ENCODE measurements at regions not wholly inside any gene's neighbourhood (a gene's known extent, or its start where the extent isn't known, plus 50 kb on each side); places are given as distances from the start of the nearest gene placed in this dataset.
"Not testable (repeated sequence)": the region's sequence is repeated elsewhere in the genome, so short reads cannot be mapped to it uniquely, and the experiment has no call there.

- no peaks in the 10 kb centered on the region for H3K79me2 ChIP-seq (ENCODE audit: insufficient read depth, low read length)
- TF ChIP-seq ZFP41 (CRISPR knock-in tag; IDR thresholded peaks at IDR 0.05; ENCODE audit: borderline replicate concordance) (no peak), DRAP1 (CRISPR knock-in tag; IDR thresholded peaks at IDR 0.05) (no peak), THYN1 (CRISPR knock-in tag; IDR thresholded peaks at IDR 0.05; ENCODE audit: borderline replicate concordance, low read depth) (no peak), SALL1 (CRISPR knock-in tag; IDR thresholded peaks at IDR 0.05) (no peak), KLF6 (CRISPR knock-in tag; IDR thresholded peaks at IDR 0.05) (no peak)
- peaks cover 13 to 36% of the 10 kb centered on the region in 2 experiments; a peak in 4 of 5 replicates for H3K36me3 ChIP-seq (replicated peaks in 1 of 2; ENCODE audit: control insufficient read depth in 1 of 2, insufficient read depth in 2 of 2, low read length in 2 of 2)
- no peak overlapping the region for H3K9ac ChIP-seq (ENCODE audit: insufficient read depth, low read depth, low read length)
- ChIA-PET POLR2A (no interaction called here), CTCF (ENCODE audit: low intra/inter-chr PET ratio, low total read pairs) (no interaction called here)
- H3K9me3 ChIP-seq (ENCODE audit: low read length): no peaks in the 10 kb centered on the region
- BruUV-seq (replicated peaks): no TSS peak
- FAIRE-seq (no peak), ATAC-seq (peak; percentile 18; the same call in 1 of the 3 replicates), DNase-seq (ENCODE audit: low spot score) (no peak)
- no peaks in the 10 kb centered on the region for H4K20me1 ChIP-seq (ENCODE audit: insufficient read depth, low read length)
- no peaks in the 10 kb centered on the region for H3K27me3 ChIP-seq (ENCODE audit: control insufficient read depth in 1 of 2, insufficient read depth in 2 of 2, low read length in 2 of 2)
- no peak overlapping the region for H3K4me2 ChIP-seq (ENCODE audit: low read depth, low read length)
- in situ Hi-C loops (cut with HindIII; ENCODE audit: extremely low pct_ligation_motif_present, low pct_unique_long_range_greater_than_20kb) (no loop called here), intact Hi-C loops (cut with micrococcal nuclease; ENCODE audit: unreplicated experiment) (no loop called here)
- WGBS (ENCODE audit: low lambda C conversion rate): no CpG with 5 or more reads among the region's 2 CpGs
- no peak overlapping the region for H2AFZ ChIP-seq (ENCODE audit: low read length)
- H3K4me1 ChIP-seq (ENCODE audit: insufficient read depth, low read length): no peaks in the 10 kb centered on the region
- H3K27ac ChIP-seq (ENCODE audit: extremely low read length, insufficient read depth, low read length): no peak overlapping the region
- H3K4me3 ChIP-seq (replicated peaks in 1 of 3; ENCODE audit: insufficient read depth in 1 of 3, low read depth in 2 of 3, low read length in 3 of 3): no peak overlapping the region
Observed at GRCh38 chr22:25348391-25348790, 129.0 kb downstream of the CRYBB2 start.

- H4K20me1 ChIP-seq (ENCODE audit: insufficient read depth, low read length); ATAC-seq; POLR2A ChIA-PET; H3K27ac ChIP-seq (ENCODE audit: extremely low read length, insufficient read depth, low read length); H3K9ac ChIP-seq (ENCODE audit: insufficient read depth, low read depth, low read length); DNase-seq (ENCODE audit: low spot score); FAIRE-seq; H3K4me1 ChIP-seq (ENCODE audit: insufficient read depth, low read length); BruUV-seq (replicated peaks); intact Hi-C loops (cut with micrococcal nuclease; ENCODE audit: unreplicated experiment); H3K9me3 ChIP-seq (ENCODE audit: low read length); in situ Hi-C loops (cut with HindIII; ENCODE audit: extremely low pct_ligation_motif_present, low pct_unique_long_range_greater_than_20kb); H3K27me3 ChIP-seq (ENCODE audit: control insufficient read depth in 1 of 2, insufficient read depth in 2 of 2, low read length in 2 of 2); H2AFZ ChIP-seq (ENCODE audit: low read length); H3K79me2 ChIP-seq (ENCODE audit: insufficient read depth, low read length); H3K4me2 ChIP-seq (ENCODE audit: low read depth, low read length); CTCF ChIA-PET (ENCODE audit: low intra/inter-chr PET ratio, low total read pairs); H3K4me3 ChIP-seq (replicated peaks in 1 of 3; ENCODE audit: insufficient read depth in 1 of 3, low read depth in 2 of 3, low read length in 3 of 3): not testable (repeated sequence)
- WGBS (ENCODE audit: low lambda C conversion rate): 100% methylated on average over 1 of the region's 5 CpGs
- peaks cover 16 to 42% of the 10 kb centered on the region in 2 experiments for H3K36me3 ChIP-seq (replicated peaks in 1 of 2; ENCODE audit: control insufficient read depth in 1 of 2, insufficient read depth in 2 of 2, low read length in 2 of 2)
Observed at GRCh38 chr22:25348996-25349395, 129.6 kb downstream of the CRYBB2 start.

Data from HepG2 (cell line).